ENCODE measurements at regions not wholly inside any gene's neighbourhood (a gene's known extent, or its start where the extent isn't known, plus 50 kb on each side); places are given as distances from the start of the nearest gene placed in this dataset.
"Not testable (repeated sequence)": the region's sequence is repeated elsewhere in the genome, so short reads cannot be mapped to it uniquely, and the experiment has no call there.

- DNase-seq (ENCODE audit: low spot score), result no peak
Measured at GRCh38 chr6:82584194-82584695, 220.6 kb downstream of the TPBG start.

- DNase-seq (ENCODE audit: low spot score), result no peak
Measured at GRCh38 chr6:82584856-82585255, 221.2 kb downstream of the TPBG start.

DNA sequence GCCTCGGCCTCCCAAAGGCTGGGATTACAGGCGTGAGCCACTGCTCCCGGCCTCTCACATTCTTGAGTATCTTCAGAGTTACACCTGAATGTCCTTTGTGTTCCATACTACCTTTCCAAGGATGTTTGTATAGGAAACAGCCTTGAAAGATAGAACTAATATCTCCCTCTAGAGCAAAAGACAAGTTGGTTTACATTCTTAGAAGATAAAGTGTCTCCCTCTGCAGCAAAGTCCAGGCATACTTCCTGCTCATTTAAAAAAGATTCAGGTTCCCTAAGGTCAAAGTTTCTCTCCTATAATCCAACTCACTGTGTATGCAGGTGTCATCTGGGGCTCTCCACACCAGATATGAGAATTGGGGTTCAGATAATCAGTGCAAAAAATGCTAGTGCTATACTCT, 224.4 kb downstream of the TPBG start:
- no peak for DNase-seq (ENCODE audit: low spot score)

DNA sequence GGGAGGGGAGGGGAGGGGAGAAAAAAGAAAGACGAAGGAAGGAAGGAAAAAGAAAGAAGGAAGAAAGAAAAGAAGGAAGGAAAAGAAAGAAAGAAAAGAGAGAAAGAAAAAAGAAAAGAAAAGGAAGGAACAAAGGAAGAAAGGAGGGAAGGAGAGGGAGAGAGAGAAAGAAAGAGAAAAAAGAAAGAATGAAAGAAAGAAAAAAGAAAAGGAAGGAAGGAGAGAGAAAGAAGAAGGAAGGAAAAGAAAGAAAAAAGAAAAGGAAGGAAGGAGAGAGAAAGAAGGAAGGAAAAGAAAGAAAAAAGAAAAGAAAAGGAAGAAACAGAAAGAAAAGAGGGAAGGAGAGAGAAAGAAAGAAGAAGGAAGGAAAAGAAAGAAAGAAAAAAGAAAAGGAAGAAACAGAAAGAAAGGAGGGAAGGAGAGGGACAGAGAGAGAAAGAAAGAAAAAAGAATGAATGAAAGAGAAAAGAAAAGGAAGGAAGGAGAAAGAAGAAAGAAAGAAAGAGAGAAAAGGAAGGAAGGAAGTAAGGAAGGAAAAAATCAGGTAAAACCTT, 225.3 kb downstream of the TPBG start:
- no peak for DNase-seq (ENCODE audit: low spot score)

DNA sequence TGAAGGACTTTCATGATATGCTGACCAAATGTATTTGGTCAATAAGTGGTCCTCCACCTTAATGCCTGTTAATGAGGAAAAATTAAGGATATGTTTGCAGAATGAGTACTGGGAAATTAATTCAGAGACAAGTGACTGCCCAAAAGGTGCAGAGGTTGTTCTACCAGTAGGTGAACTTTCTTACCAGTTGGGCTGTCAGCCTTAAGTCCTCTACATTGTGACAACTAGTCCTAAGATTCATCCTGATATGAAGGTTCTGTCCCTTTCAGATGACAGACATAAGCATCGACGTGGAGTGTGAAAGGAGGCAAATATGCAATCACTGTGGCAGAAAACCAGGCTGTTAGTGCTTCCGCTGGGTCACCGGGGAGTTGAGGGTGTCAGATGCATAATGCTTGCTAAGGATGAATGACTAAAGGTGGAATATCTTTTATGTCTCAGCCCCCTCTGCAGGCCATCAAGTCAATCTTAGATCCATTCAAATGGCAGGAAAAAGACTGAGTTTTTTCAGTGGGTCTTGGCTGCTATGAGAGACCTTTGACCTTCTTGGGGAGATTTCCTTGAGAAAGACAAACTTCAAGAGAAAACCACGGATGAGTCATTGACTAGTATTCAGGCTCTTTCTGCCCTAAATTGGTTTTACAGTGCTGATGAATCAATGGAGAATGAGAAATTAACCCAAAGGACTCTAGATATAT, 226.0 kb downstream of the TPBG start:
- peak; percentile 3 for DNase-seq (ENCODE audit: low spot score)

GRCh38 chr6:82597201-82597600, 233.6 kb downstream of the TPBG start:
- DNase-seq (ENCODE audit: low spot score), result no peak

DNA sequence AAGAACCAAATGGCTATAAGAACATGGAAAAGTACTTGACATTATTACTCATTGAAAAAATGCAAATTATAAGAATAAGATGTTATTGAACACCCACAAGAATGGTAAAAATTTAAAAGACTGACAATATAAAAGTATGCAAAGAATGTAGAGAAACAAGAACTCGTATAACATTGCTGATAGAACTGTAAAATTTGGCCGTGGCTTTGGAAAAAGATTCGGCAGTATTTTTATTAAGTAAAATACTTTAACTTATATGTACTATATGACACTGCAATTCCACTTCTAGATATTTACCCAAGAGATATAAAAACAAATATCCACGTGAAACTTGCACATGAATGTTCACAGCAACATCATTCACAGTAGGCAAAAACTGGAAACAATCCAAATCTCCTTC, 239.2 kb downstream of the TPBG start:
- DNase-seq (ENCODE audit: low spot score), result no peak

DNA sequence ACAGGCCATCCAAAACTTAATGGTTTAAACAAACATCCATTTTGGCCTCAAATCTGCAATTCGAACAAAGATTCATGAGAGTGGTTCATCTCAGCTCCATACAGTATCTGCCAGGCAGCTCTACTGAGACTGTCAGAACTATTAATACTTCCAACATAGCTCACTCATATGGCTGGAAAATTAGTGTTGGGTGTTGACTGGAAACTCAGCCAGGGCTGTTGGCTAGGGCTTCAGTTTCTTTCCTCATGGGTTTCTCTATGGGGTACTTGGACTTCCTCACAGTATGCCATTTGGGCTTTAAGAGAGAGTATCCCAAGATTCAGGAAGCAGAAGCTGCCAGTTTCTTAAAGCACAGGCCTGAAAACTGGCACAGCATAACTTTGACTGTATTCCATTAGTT, 240.3 kb downstream of the TPBG start:
- DNase-seq (ENCODE audit: low spot score), result no peak

- DNase-seq (ENCODE audit: low spot score), result no peak
Measured at GRCh38 chr6:82607998-82608725, 244.5 kb downstream of the TPBG start.

GRCh38 chr6:82608781-82609180, 245.2 kb downstream of the TPBG start:
- no peak for DNase-seq (ENCODE audit: low spot score)

DNA sequence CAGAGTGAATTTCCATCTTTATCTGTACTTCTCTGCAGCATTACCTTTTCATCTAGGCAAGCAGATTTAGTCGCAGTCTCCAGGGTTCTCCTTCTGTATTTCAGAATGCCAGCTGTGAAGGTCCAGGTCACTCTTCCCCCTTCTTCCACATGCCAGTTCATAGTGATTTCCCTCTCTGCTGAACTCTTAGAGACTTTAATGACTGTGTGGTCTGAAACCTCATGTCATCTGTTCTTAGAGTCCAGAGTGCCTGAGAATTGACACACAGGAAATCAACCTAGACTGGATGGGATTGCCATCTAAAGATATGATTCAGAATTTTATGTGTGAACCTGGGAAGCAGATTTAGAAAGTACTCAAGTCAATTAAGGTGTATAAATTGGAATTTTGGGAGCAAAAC, 248.1 kb downstream of the TPBG start:
- DNase-seq (ENCODE audit: low spot score), result no peak

- DNase-seq (ENCODE audit: low spot score), result no peak
Measured at GRCh38 chr6:82612475-82613039, 248.9 kb downstream of the TPBG start.

GRCh38 chr6:82614518-82614917, 250.9 kb downstream of the TPBG start:
- DNase-seq (ENCODE audit: low spot score), result no peak

GRCh38 chr6:82616386-82617028, 252.9 kb downstream of the TPBG start:
- DNase-seq (ENCODE audit: low spot score), result no peak

- DNase-seq (ENCODE audit: low spot score), result no peak
Measured at GRCh38 chr6:82617648-82618047, 254.0 kb downstream of the TPBG start.

GRCh38 chr6:82619573-82619972, 256.0 kb downstream of the TPBG start:
- DNase-seq (ENCODE audit: low spot score), result no peak

DNA sequence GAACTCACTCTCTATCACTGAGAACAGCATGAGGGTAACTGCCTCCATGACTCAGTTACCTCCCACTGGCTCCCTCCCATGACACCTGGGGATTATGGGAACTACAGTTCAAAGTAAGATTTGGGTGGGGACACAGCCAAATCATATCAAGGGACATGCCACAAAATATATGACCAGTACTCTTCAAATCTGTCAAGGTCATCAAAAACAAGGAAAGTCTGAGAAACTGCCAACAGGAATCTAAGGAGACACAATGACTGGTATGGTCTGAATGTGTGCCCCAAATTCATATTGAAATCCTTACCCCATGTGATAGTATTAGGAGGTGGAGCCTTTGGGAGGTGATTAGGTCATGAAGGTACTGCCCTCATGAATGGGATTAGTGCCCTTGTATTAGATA, 258.8 kb downstream of the TPBG start:
- DNase-seq (ENCODE audit: low spot score), result no peak

GRCh38 chr6:82624251-82624650, 260.6 kb downstream of the TPBG start:
- DNase-seq (ENCODE audit: low spot score), result no peak

GRCh38 chr6:82626946-82627345, 263.3 kb downstream of the TPBG start:
- DNase-seq (ENCODE audit: low spot score), result not testable (repeated sequence)

- DNase-seq (ENCODE audit: low spot score), result no peak
Measured at GRCh38 chr6:82629921-82630320, 266.3 kb downstream of the TPBG start.

GRCh38 chr6:82641677-82642076, 278.1 kb downstream of the TPBG start:
- no peak for DNase-seq (ENCODE audit: low spot score)

- DNase-seq (ENCODE audit: low spot score), result no peak
Measured at GRCh38 chr6:82645536-82646230, 282.1 kb downstream of the TPBG start.

Data from H4 (cell line).